GM18517 (cell line): ENCODE measurements at regions not wholly inside any gene's neighbourhood (a gene's known extent, or its start where the extent isn't known, plus 50 kb on each side); places are given as distances from the start of the nearest gene placed in this dataset.

Source experiments
- ATAC-seq: cut with Tn5 transposase; IDR thresholded peaks from one replicate; pipeline ENCODE4 v1.9.1; 2021; ENCODE audit warnings: mild to moderate bottlenecking, moderate library complexity; ENCODE audit not compliant: unreplicated experiment

GRCh38 chr14:96931751-96932150 lies 134.6 kb downstream of the VRK1 start:
- no peak for ATAC-seq

DNA sequence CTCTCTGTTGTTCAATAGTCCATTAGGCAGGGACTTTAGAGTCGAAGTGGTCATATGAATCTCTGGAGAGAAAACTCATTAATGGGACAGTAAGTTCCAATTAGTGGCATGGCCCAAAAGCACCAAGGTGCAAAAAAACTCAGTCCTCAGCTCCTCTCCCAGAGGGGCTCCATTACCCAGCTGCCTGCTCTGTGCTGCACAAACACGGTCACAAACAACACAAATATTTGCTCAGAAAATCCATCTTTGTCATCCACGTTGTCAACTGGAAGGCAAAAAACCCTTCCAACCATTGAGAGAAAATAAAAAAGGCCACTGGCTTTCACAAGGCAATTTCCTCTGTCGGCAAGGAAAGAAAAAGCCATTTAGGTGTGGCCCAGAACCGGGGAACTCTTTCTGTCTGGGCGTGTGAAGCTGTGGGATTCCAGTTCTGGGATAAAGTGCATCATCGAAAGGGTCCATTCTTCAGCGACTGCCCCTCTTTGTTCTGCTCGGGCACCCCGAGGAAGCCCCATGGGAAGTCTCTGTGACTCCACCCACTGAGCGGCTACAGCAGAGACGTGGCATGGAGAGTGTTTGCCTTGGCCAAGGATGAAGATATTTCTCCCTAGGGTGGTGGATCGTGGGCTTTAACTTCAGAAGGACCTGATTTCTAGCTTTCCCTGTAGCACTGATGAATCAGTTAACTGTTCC lies 137.6 kb downstream of the VRK1 start:
- no peak for ATAC-seq

DNA sequence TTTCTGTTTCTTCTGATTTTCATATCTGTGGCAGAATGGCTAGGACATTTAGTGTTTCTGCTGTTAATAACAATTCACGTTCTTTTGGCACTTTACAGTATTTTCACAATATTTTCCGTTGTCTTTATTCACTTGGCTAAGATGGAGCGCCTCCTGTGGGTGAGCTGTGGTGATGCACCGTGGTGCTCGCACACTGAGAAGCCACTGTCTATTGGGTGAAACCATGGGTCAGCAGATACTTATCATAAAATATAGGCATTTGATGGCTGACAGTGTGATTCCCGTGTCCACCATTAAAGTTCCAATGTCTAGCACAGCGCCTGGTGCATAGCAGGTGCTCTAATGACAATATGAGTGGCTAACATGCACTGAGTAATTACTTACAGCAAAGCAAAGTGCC lies 141.8 kb downstream of the VRK1 start:
- ATAC-seq, result no peak

DNA sequence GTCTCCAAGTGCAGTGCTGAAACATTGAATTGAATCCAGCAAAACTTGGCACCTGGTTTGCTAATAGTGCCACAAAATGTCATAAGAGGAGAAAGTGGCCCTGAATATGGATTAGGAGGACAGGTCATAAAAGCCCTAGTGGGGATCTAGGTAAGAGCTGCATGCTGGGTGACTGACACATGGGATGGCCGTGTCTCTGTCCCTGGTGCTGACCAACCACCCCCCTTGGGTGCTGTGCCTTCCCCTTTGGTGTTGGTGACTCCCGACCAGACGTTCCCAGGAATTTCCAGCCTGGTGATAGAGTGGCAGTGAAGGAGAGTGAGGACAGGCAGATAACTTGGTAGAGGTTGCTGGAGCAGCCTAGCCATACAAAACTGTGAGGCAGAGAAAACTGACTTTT lies 142.8 kb downstream of the VRK1 start:
- ATAC-seq, result no peak

DNA sequence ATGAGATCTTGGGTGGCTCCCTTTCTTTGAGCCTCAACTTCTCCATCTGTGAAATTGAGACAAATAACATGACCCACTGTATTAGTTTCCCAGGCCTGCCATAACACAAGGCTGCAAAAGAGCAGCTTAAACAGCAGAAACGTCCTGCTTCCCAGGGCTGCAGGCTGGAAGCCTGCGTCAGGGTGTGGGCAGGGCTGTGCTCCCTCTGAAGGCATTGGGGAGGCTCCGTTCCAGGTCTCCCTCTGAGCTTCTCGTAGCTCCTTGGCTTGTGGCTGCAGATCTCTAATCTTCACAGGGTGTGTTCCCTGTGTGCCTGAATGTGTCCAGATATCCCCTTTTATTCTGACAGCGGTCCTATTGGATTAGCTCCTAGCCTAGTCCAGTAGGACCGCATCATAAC lies 147.1 kb downstream of the VRK1 start:
- ATAC-seq, result no peak

DNA sequence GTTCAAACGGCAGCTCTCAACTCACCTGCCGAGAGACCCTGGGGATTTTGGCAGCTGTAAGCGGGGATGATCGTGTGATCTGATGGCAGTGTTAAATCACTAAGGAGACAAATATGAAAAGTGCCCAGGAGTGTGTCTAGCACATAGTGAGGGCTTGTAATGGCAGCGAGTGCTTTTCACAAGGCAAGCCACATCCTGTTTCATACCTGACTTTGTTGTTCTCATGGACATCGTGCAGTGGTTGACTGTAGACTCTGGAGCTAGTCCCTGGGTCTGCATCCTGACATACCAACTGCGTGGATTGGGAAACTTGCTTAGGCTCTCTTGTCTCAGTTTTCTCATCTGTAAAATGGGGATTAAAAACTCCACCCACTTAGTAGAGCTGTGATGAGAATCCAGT lies 148.5 kb downstream of the VRK1 start:
- ATAC-seq, result no peak

GRCh38 chr14:96949594-96949993 lies 152.4 kb downstream of the VRK1 start:
- no peak for ATAC-seq

DNA sequence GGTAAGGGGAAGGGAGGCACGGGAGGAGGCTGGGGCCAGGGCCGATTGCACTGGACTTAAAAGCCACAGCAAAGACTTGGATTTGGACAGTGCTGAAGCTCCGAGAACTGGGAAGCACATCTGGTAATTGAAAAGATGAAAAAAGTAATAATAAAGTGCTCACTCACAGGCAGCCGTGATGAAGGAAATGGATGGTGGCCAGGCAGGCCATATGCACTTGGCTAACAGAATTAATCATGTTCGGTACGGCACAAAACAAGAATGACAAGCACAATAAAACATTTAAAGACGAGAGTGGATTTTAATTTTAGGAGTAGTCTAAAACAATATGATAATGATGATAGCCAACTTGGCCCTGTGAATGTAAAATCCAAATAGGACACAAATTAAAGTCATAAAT lies 154.3 kb downstream of the VRK1 start:
- no peak for ATAC-seq

DNA sequence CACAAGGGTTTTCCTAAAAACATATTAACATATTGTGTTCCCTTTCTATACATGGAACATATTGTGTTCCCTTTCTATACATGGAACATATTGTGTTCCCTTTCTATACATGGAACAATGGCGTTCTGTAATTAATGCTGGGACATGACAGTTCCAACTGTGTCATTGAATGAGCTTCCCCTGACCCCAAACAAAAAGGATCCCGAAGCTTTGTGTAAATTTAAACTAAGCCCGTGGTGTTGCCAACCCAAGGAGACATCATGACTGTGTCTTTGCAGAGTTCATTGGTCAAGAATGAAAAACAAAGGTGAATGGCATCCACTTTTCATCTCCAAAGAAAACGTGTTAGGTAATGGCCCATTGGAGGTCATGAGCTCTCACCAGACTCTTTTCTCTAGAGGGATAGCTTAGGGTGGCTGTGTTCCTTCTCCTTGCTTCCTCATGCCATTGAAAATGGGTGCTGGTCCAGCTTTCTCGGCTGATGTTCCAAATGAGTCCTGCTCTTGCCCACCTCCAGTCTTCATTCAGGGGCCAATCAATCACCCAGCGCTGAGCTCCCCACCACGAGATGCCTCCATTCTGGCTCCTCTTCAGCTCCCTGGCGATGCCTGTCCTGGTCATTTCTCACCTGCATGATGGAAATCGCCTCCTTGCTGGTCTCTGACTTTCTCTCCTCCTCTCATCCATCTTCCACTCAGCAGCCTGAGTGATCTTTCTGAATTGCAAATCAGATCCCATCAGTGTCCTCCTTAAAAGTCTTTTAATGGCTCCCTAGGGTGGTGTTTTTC lies 156.1 kb downstream of the VRK1 start:
- ATAC-seq, result no peak

- ATAC-seq, result no peak
Observed at GRCh38 chr14:96953875-96954185, 156.6 kb downstream of the VRK1 start.

DNA sequence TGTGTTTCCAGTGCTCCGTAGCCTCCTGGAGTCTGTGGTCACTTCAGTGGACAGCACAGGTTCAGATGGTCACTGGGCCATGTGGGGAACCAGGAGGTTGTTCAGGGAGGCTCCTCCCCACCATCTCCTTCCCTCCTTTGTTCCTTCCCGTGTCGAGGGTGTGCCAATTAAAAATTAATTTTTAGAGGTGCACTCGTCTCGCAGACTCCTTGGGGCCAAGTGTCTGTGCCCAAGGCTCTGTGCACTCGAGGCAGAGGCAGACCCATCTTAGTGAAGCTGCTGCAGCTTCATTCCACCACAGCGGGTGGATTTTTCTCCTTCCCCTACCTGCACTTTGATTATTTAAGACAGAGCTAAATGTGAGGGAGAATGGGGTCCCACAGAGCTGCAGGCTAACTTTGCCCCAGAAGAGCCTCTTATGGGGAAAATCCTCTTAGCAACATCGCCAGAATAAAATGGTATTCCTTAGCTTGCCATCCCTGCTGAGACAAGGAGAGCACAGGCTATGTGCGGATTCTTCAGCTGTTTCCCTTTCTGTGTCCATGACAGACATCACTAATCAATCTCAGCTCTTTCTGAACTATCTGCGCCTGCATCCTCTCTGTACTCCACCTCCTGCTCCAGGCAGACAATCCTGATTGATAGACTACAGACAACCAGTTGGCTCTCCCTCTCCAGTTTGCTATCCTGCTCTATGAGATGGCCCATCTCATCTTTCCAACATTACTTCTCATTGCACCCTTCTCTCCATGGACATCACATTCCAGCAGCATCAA lies 159.5 kb downstream of the VRK1 start:
- no peak for ATAC-seq

- ATAC-seq, result no peak
Observed at GRCh38 chr14:96958057-96958456, 160.9 kb downstream of the VRK1 start.

- no peak for ATAC-seq
Observed at GRCh38 chr14:96959992-96960391, 162.8 kb downstream of the VRK1 start.

- ATAC-seq, result no peak
Observed at GRCh38 chr14:96960598-96961116, 163.5 kb downstream of the VRK1 start.

GRCh38 chr14:96961895-96962294 lies 164.7 kb downstream of the VRK1 start:
- ATAC-seq, result no peak

GRCh38 chr14:96962337-96962736 lies 165.2 kb downstream of the VRK1 start:
- no peak for ATAC-seq

DNA sequence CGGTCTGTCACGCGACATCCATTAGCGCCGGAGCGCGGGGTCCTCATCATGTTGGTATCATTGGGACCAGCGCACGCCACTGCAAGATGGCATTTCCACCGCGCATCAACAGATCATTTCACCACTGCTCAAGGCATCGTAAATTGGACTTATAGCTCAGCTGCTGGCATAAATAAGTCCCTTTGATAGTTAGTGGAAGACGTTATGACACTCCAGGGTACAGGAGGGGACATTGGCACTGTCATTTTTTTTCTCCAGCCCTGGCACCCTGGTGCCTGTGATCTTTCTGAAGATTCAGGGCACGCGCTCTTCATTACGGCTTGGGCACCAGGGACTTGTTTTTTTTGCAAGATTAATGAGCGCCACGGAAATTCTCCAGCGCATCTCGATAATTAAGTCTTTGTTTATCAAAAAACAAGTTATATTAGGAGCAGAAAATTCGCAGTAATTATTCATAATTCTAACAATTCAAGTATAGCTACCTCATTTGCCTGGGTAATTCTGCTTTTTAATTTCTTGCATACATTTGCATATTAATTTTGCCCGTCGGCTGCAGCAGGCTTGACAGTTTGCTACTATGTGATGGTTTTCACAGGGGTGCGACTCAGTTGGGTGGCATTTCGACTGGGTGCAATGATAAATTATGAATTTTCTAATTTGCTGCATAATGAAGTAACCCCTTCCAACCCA lies 167.7 kb downstream of the VRK1 start:
- ATAC-seq, result no peak

GRCh38 chr14:96965885-96966595 lies 168.9 kb downstream of the VRK1 start:
- no peak for ATAC-seq

DNA sequence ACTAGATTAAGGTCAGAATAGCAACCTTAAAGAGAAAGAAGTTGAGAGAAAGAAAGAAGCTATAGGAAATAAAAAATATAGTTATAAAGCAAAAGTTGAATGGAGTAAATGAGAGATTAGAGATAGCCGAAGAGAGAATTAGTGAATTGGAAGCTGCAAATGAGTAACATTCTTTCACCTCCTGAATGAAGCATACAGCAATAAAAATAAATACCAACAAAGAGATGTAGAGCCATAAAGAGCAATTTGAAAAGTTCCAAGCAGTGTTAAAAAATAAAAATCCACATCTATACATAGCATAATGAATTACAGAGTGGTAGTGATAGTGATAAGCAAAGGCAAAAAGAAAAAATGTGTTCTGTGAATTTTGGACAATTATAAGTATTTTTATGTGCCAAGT lies 177.9 kb downstream of the VRK1 start:
- ATAC-seq, result no peak

DNA sequence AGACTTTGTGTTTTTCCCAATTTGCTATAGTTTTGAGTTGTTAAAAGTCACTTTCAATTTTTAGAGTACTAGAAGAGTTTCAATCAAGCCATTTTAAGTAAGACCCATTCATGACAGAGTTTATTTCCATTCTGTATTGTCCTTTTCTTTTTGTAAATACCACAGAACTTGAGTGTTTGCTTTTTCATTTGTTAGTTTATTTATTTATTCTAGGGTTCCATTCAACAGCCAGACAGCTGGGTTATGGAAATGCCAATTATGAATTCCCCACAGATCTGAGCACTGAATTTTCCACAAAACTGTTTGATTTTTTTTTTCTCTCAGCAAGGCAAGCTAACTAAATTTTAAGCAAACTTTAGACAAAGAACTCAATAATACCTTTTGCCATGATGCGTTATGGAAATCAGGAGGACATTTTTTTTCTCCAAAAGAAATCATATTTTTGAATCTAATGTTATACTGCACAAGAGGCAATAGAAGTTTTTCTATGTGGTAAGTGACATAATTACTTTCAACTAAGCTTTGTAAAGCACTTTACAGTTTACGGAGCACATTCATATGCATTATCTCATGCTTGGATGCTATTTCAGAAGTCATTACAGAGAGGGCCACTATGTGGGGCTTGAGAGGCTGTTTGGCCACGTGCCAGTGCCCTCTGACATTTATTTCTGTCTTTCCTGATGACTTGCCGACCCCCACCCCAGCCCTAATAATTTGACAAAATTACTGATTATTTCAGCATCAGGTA lies 181.5 kb downstream of the VRK1 start:
- ATAC-seq, result no peak
